ENCODE measurements at regions not wholly inside any gene's neighbourhood (a gene's known extent, or its start where the extent isn't known, plus 50 kb on each side); places are given as distances from the start of the nearest gene placed in this dataset.

GRCh38 chr15:95556225-95556624 lies 774.3 kb upstream of the NR2F2 start:
- Histone ChIP-seq H3K27me3 (ENCODE audit: control insufficient read depth in 1 of 2, insufficient read depth in 2 of 2, low read length in 2 of 2) (no peaks in the 10 kb centered on the region), H3K27ac (ENCODE audit: extremely low read length, insufficient read depth, low read length) (no peak overlapping the region), H3K4me1 (ENCODE audit: insufficient read depth, low read length) (no peaks in the 10 kb centered on the region), H3K9me3 (ENCODE audit: low read length) (peaks cover 39% of the 10 kb centered on the region), H3K79me2 (ENCODE audit: insufficient read depth, low read length) (no peaks in the 10 kb centered on the region), H3K4me3 (replicated peaks in 1 of 3; ENCODE audit: insufficient read depth in 1 of 3, low read depth in 2 of 3, low read length in 3 of 3) (no peak overlapping the region), H3K36me3 (replicated peaks in 1 of 2; ENCODE audit: control insufficient read depth in 1 of 2, insufficient read depth in 2 of 2, low read length in 2 of 2) (no peaks in the 10 kb centered on the region), H3K4me2 (ENCODE audit: low read depth, low read length) (no peak overlapping the region), H4K20me1 (ENCODE audit: insufficient read depth, low read length) (no peaks in the 10 kb centered on the region), H3K9ac (ENCODE audit: insufficient read depth, low read depth, low read length) (no peak overlapping the region), H2AFZ (ENCODE audit: low read length) (no peak overlapping the region)
- intact Hi-C loops (cut with micrococcal nuclease; ENCODE audit: unreplicated experiment) (no loop called here), in situ Hi-C loops (cut with HindIII; ENCODE audit: extremely low pct_ligation_motif_present, low pct_unique_long_range_greater_than_20kb) (no loop called here)
- ChIA-PET POLR2A (no interaction called here), CTCF (ENCODE audit: low intra/inter-chr PET ratio, low total read pairs) (no interaction called here)
- BruUV-seq (replicated peaks): no TSS peak
- DNase-seq (ENCODE audit: low spot score): no peak
- ATAC-seq: no peak
- 0% methylated on average over 2 of the region's 2 CpGs for WGBS (ENCODE audit: low lambda C conversion rate)
- FAIRE-seq: no peak
- TF ChIP-seq REL (CRISPR knock-in tag; conservative IDR thresholded peaks at IDR 0.05) (no peak), AGO2 (optimal IDR thresholded peaks at IDR 0.05; ENCODE audit: low read depth, low read length) (no peak), SSRP1 (CRISPR knock-in tag; IDR thresholded peaks at IDR 0.05) (no peak), REST (IDR thresholded peaks at IDR 0.05; ENCODE audit: borderline replicate concordance in 1 of 2, low read depth in 1 of 2, low read length in 2 of 2) (no peak), PRPF4 (IDR thresholded peaks at IDR 0.05; ENCODE audit: low read depth, low read length, poor library complexity, severe bottlenecking) (no peak), RBM39 (IDR thresholded peaks at IDR 0.05; ENCODE audit: low read depth, low read length, poor library complexity, severe bottlenecking) (no peak), ZNF331 (CRISPR knock-in tag; IDR thresholded peaks at IDR 0.05) (no peak), HMG20B (CRISPR knock-in tag; conservative IDR thresholded peaks at IDR 0.05) (no peak), MAX (IDR thresholded peaks at IDR 0.05) (no peak), ZNF556 (CRISPR knock-in tag; IDR thresholded peaks at IDR 0.05; ENCODE audit: borderline replicate concordance) (no peak), CAMTA2 (CRISPR knock-in tag; IDR thresholded peaks at IDR 0.05; ENCODE audit: borderline replicate concordance) (no peak), AFF4 (CRISPR knock-in tag; IDR thresholded peaks at IDR 0.05) (no peak), ZNF678 (CRISPR knock-in tag; IDR thresholded peaks at IDR 0.05) (no peak), ZBTB37 (CRISPR knock-in tag; IDR thresholded peaks at IDR 0.05) (no peak), ZNF598 (CRISPR knock-in tag; IDR thresholded peaks at IDR 0.05; ENCODE audit: borderline replicate concordance) (no peak)
